H9 (cell line): ENCODE measurements at regions not wholly inside any gene's neighbourhood (a gene's known extent, or its start where the extent isn't known, plus 50 kb on each side); places are given as distances from the start of the nearest gene placed in this dataset.

Experiments used
- DNase-seq: peaks from one replicate; pipeline ENCODE4 v3.0.0-alpha.2; 2017
- H2AFZ ChIP-seq: one replicate; pipeline ENCODE4 v1.6.1; 2013; ENCODE audit warnings: mild to moderate bottlenecking, low read length, control low read depth, moderate library complexity
- H2AK5ac ChIP-seq: 2 replicates; pipeline ENCODE4 v1.6.1; 2013; ENCODE audit warnings: low read length, control low read depth, mixed read lengths; ENCODE audit not compliant: insufficient read length
- H2BK120ac ChIP-seq: one replicate; pipeline ENCODE4 v1.6.1; 2013; ENCODE audit warnings: low read depth, mild to moderate bottlenecking, low read length, control low read depth, inconsistent platforms; ENCODE audit not compliant: poor library complexity, severe bottlenecking
- H2BK12ac ChIP-seq: 2 replicates; pipeline ENCODE4 v1.6.1; 2013; ENCODE audit warnings: low read length, control low read depth, mixed read lengths, low read depth; ENCODE audit not compliant: insufficient read length
- H2BK15ac ChIP-seq: 2 replicates; pipeline ENCODE4 v1.6.1; 2013; ENCODE audit warnings: low read depth, low read length, control low read depth
- H2BK20ac ChIP-seq: one replicate; pipeline ENCODE4 v1.6.1; 2013; ENCODE audit warnings: low read depth, mild to moderate bottlenecking, low read length, control low read depth, inconsistent platforms; ENCODE audit not compliant: poor library complexity, severe bottlenecking
- H2BK5ac ChIP-seq: 2 replicates; pipeline ENCODE4 v1.6.1; 2013; ENCODE audit warnings: low read length, control low read depth, mixed read lengths; ENCODE audit not compliant: insufficient read length
- H3K14ac ChIP-seq: 2 replicates; pipeline ENCODE4 v1.6.1; 2013; ENCODE audit warnings: low read length, control low read depth; ENCODE audit not compliant: insufficient read depth
- H3K18ac ChIP-seq: 2 replicates; pipeline ENCODE4 v1.6.1; 2013; ENCODE audit warnings: low read depth, mild to moderate bottlenecking, mixed read lengths, low read length, control low read depth; ENCODE audit not compliant: insufficient read length
- H3K23ac ChIP-seq: 2 replicates; pipeline ENCODE4 v1.6.1; 2013; ENCODE audit warnings: low read length, control low read depth, mixed read lengths, low read depth; ENCODE audit not compliant: insufficient read length
- H3K23me2 ChIP-seq: 2 replicates; pipeline ENCODE4 v1.6.1; 2013; ENCODE audit warnings: low read depth, mild to moderate bottlenecking, mixed read lengths, low read length, control low read depth; ENCODE audit not compliant: insufficient read length, poor library complexity, severe bottlenecking
- H3K27ac ChIP-seq: 2 replicates; pipeline ENCODE4 v1.5.1; 2013; ENCODE audit warnings: low read length, control low read depth, mixed read lengths, low read depth; ENCODE audit not compliant: insufficient read length
- H3K27me3 ChIP-seq: 2 replicates; pipeline ENCODE4 v1.6.1; 2013; ENCODE audit warnings: low read length, control low read depth, inconsistent platforms; ENCODE audit not compliant: insufficient read depth
- H3K4ac ChIP-seq: 2 replicates; pipeline ENCODE4 v1.6.1; 2013; ENCODE audit warnings: low read depth, mild to moderate bottlenecking, control low read depth, inconsistent platforms, low read length, moderate library complexity
- H3K4me1 ChIP-seq: 2 replicates; pipeline ENCODE4 v1.6.1; 2013; ENCODE audit warnings: low read length, control low read depth, inconsistent platforms; ENCODE audit not compliant: insufficient read depth
- H3K4me2 ChIP-seq: 2 replicates; pipeline ENCODE4 v1.6.1; 2013; ENCODE audit warnings: low read length, control low read depth, mixed read lengths; ENCODE audit not compliant: insufficient read length, insufficient read depth
- H3K56ac ChIP-seq: 2 replicates; pipeline ENCODE4 v1.6.1; 2013; ENCODE audit warnings: low read depth, mild to moderate bottlenecking, mixed read lengths, low read length, control low read depth; ENCODE audit not compliant: insufficient read length
- H3K79me1 ChIP-seq: 2 replicates; pipeline ENCODE4 v1.6.1; 2013; ENCODE audit warnings: low read depth, mild to moderate bottlenecking, moderate library complexity, low read length, control low read depth, inconsistent platforms; ENCODE audit not compliant: insufficient read depth, poor library complexity, severe bottlenecking
- H3K79me2 ChIP-seq: 2 replicates; pipeline ENCODE4 v1.6.1; 2013; ENCODE audit warnings: low read length, control low read depth, inconsistent platforms; ENCODE audit not compliant: insufficient read depth
- H3K9ac ChIP-seq: 2 replicates; pipeline ENCODE4 v1.6.1; 2013; ENCODE audit warnings: low read length, control low read depth, mixed read lengths; ENCODE audit not compliant: insufficient read length; ENCODE audit errors: extremely low read depth
- H3K9me3 ChIP-seq: one replicate; pipeline ENCODE4 v1.6.1; 2013; ENCODE audit warnings: low read depth, low read length, inconsistent platforms; ENCODE audit not compliant: control insufficient read depth
- H3T11ph ChIP-seq: one replicate; pipeline ENCODE4 v1.6.1; 2013; ENCODE audit warnings: mild to moderate bottlenecking, low read length, control low read depth, inconsistent platforms
- H4K20me1 ChIP-seq: one replicate; pipeline ENCODE4 v1.6.1; 2013; ENCODE audit not compliant: control insufficient read depth, insufficient read length, insufficient read depth
- H4K5ac ChIP-seq: 2 replicates; pipeline ENCODE4 v1.6.1; 2013; ENCODE audit warnings: low read depth, mild to moderate bottlenecking, mixed read lengths, low read length, control low read depth; ENCODE audit not compliant: insufficient read length
- H4K8ac ChIP-seq: replicated peaks from 2 replicates; pipeline ENCODE4 v1.6.1; 2013; ENCODE audit warnings: low read length, control low read depth, mixed read lengths, low read depth; ENCODE audit not compliant: insufficient read length
- H4K91ac ChIP-seq: 2 replicates; pipeline ENCODE4 v1.6.1; 2013; ENCODE audit warnings: low read depth, mild to moderate bottlenecking, moderate library complexity, mixed read lengths, low read length, control low read depth; ENCODE audit not compliant: insufficient read length
- H3K27ac Mint-ChIP-seq, 3 experiments: 2 replicates in 2 of 3; 3 replicates in 1 of 3; pipeline ENCODE4 v1.8.0; 2020 to 2021; ENCODE audit warnings: mixed read lengths in 3 of 3, mild to moderate bottlenecking in 1 of 3, moderate library complexity in 1 of 3
- H3K27me3 Mint-ChIP-seq: 2 replicates; pipeline ENCODE4 v1.8.0; 2021; ENCODE audit warnings: low read depth, mild to moderate bottlenecking, moderate library complexity, mixed read lengths
- H3K36me3 Mint-ChIP-seq, 3 experiments: 2 replicates in 2 of 3; 3 replicates in 1 of 3; pipeline ENCODE4 v1.8.0; 2020 to 2021; ENCODE audit warnings: low read depth in 3 of 3, mixed read lengths in 3 of 3; ENCODE audit not compliant: insufficient read depth in 1 of 3
- H3K4me1 Mint-ChIP-seq, 2 experiments: 2 replicates each; pipeline ENCODE4 v1.8.0; 2020; ENCODE audit warnings: mixed read lengths in 2 of 2
- H3K4me3 Mint-ChIP-seq, 2 experiments: 2 replicates in 1 of 2; 3 replicates in 1 of 2; pipeline ENCODE4 v1.8.0; 2020 to 2021; ENCODE audit warnings: mild to moderate bottlenecking in 2 of 2, mixed read lengths in 2 of 2, moderate library complexity in 1 of 2
- H3K9me3 Mint-ChIP-seq, 2 experiments: 2 replicates in 1 of 2; 3 replicates in 1 of 2; pipeline ENCODE4 v1.8.0; 2020; ENCODE audit warnings: mild to moderate bottlenecking in 2 of 2, mixed read lengths in 2 of 2, moderate library complexity in 1 of 2
- WGBS: extraction: QIAGEN DNeasy Blood & Tissue Kit; methylation state at CpG from one replicate; pipeline ENCODE4 v1.1.7; 2013; ENCODE audit warnings: missing lambda C conversion rate, low lambda C conversion rate, mixed read lengths; ENCODE audit not compliant: insufficient read length; ENCODE audit errors: extremely low coverage; 5-methylcytosine and 5-hydroxymethylcytosine counted together
- TF ChIP-seq, protein P1 (sequence below): fragments of 200-600 bp; sonication (generic); conservative IDR thresholded peaks from 3 replicates; pipeline ENCODE4 v1.8.0; 2021; ENCODE audit warnings: antibody characterized with exemption, mild to moderate bottlenecking

DNA sequence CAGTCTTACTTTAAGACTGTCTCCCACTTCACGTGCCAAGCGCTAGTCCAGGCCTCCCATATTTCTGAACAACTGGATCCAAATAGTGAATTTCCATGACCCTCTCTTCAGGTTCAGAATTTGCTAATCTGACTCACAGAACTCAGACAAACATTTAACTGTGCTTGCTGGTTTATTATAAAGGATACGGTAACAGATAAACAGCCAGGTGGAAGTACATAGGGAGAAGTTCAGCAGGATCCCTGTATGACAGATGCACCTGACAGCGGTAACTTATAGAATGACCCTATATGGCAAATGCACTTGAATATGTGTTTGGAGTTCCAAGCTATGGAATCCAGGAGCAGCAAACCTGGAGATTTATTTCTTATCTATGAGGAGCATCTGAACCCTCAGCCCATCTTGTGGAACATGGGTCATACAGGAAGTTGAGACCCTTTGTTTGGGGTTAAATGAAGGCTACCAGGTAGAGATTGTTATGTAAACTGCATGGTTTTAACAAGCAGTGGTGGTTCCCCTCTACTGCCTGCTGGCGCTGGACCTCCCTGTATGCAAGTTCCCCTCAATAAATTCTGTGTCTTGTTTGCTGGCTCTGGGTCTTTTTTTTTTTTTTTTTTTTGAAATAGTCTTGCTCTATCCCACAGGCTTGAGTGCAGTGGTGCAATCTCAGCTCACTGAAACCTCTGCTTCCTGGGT is 622.6 kb downstream of the KCNJ2 start:
- H3K4ac ChIP-seq = no peak overlapping the region
- H3K4me2 ChIP-seq = no peak overlapping the region
- H3K79me1 ChIP-seq = no peaks in the 10 kb centered on the region
- DNase-seq = no peak
- Mint-ChIP-seq H3K27ac (no peak overlapping the region), H3K9me3 (0 out of 5 replicates have a peak, but pooled peaks cover 0 to 2% of the 10 kb centered on the region in 2 experiments), H3K36me3 (peaks cover 0 to 6% (median 0%) of the 10 kb centered on the region in 3 experiments; a peak in 1 of 7 replicates), H3K4me1 (peaks cover 16 to 17% of the 10 kb centered on the region in 2 experiments), H3K4me3 (no peak overlapping the region), H3K27me3 (no peaks in the 10 kb centered on the region)
- H4K8ac ChIP-seq = no peak overlapping the region
- no peaks in the 10 kb centered on the region for H3K23me2 ChIP-seq
- no peaks in the 10 kb centered on the region for H4K20me1 ChIP-seq
- H2BK120ac ChIP-seq = no peak overlapping the region
- H3K4me1 ChIP-seq = no peaks in the 10 kb centered on the region
- no peak overlapping the region for H3T11ph ChIP-seq
- no peak overlapping the region for H3K14ac ChIP-seq
- H4K5ac ChIP-seq = no peak overlapping the region
- no peaks in the 10 kb centered on the region for H3K79me2 ChIP-seq
- no peak overlapping the region for H3K9ac ChIP-seq
- no peaks in the 10 kb centered on the region for H3K9me3 ChIP-seq
- H3K56ac ChIP-seq = no peak overlapping the region
- no peak overlapping the region for H4K91ac ChIP-seq
- H2AK5ac ChIP-seq = no peak overlapping the region
- H2AFZ ChIP-seq = no peak overlapping the region
- H2BK12ac ChIP-seq = no peak overlapping the region
- no peak overlapping the region for H3K27ac ChIP-seq
- H3K27me3 ChIP-seq = no peaks in the 10 kb centered on the region
- TF ChIP-seq, protein P1, sequence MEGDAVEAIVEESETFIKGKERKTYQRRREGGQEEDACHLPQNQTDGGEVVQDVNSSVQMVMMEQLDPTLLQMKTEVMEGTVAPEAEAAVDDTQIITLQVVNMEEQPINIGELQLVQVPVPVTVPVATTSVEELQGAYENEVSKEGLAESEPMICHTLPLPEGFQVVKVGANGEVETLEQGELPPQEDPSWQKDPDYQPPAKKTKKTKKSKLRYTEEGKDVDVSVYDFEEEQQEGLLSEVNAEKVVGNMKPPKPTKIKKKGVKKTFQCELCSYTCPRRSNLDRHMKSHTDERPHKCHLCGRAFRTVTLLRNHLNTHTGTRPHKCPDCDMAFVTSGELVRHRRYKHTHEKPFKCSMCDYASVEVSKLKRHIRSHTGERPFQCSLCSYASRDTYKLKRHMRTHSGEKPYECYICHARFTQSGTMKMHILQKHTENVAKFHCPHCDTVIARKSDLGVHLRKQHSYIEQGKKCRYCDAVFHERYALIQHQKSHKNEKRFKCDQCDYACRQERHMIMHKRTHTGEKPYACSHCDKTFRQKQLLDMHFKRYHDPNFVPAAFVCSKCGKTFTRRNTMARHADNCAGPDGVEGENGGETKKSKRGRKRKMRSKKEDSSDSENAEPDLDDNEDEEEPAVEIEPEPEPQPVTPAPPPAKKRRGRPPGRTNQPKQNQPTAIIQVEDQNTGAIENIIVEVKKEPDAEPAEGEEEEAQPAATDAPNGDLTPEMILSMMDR = no peak
- H3K23ac ChIP-seq = no peak overlapping the region
- WGBS = no CpG with 5 or more reads among the region's 5 CpGs
- H2BK5ac ChIP-seq = no peak overlapping the region
- no peak overlapping the region for H2BK15ac ChIP-seq
- no peak overlapping the region for H3K18ac ChIP-seq
- no peak overlapping the region for H2BK20ac ChIP-seq
